ENCODE measurements at regions not wholly inside any gene's neighbourhood (a gene's known extent, or its start where the extent isn't known, plus 50 kb on each side); places are given as distances from the start of the nearest gene placed in this dataset.
A peak's percentile ranks its signal among the peaks of the same experiment; 100 is the strongest.

- ChIA-PET CTCF (interaction anchor here (0.6 to 1.5 kb wide), 5 partner anchors 11 to 1886 kb away, joined by 3 to 5 read pairs (median 3); no protein-coding TSS in a partner anchor), POLR2A (no interaction called here)
- no peak overlapping the region for H3K4me3 Mint-ChIP-seq (ENCODE audit: unreplicated experiment)
- DNase-seq (ENCODE audit: unreplicated experiment), result peak; percentile 31
- TF ChIP-seq, protein P1, sequence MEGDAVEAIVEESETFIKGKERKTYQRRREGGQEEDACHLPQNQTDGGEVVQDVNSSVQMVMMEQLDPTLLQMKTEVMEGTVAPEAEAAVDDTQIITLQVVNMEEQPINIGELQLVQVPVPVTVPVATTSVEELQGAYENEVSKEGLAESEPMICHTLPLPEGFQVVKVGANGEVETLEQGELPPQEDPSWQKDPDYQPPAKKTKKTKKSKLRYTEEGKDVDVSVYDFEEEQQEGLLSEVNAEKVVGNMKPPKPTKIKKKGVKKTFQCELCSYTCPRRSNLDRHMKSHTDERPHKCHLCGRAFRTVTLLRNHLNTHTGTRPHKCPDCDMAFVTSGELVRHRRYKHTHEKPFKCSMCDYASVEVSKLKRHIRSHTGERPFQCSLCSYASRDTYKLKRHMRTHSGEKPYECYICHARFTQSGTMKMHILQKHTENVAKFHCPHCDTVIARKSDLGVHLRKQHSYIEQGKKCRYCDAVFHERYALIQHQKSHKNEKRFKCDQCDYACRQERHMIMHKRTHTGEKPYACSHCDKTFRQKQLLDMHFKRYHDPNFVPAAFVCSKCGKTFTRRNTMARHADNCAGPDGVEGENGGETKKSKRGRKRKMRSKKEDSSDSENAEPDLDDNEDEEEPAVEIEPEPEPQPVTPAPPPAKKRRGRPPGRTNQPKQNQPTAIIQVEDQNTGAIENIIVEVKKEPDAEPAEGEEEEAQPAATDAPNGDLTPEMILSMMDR (IDR thresholded peaks at IDR 0.05; ENCODE audit: unreplicated experiment), result no peak
- intact Hi-C loops (cut with micrococcal nuclease), result no loop called here
- peaks cover 9% of the 10 kb centered on the region for H3K4me1 Mint-ChIP-seq (ENCODE audit: insufficient read depth, unreplicated experiment)
- peaks cover 35% of the 10 kb centered on the region for H3K27me3 Mint-ChIP-seq (ENCODE audit: insufficient read depth, unreplicated experiment)
- peaks cover 6% of the 10 kb centered on the region for H3K9me3 Mint-ChIP-seq (ENCODE audit: unreplicated experiment)
- H3K36me3 Mint-ChIP-seq (ENCODE audit: insufficient read depth, unreplicated experiment), result no peaks in the 10 kb centered on the region
- H3K27ac Mint-ChIP-seq (ENCODE audit: low read depth, unreplicated experiment), result no peak overlapping the region
- BruUV-seq (replicated peaks), result no TSS peak
Observed at GRCh38 chr3:184440151-184440550, 60.3 kb downstream of the CHRD start.

GRCh38 chr3:184441202-184441900 lies 61.5 kb downstream of the CHRD start:
- TF ChIP-seq, protein P1 (IDR thresholded peaks at IDR 0.05; ENCODE audit: unreplicated experiment), result no peak
- no peaks in the 10 kb centered on the region for H3K36me3 Mint-ChIP-seq (ENCODE audit: insufficient read depth, unreplicated experiment)
- intact Hi-C loops (cut with micrococcal nuclease), result no loop called here
- H3K27ac Mint-ChIP-seq (ENCODE audit: low read depth, unreplicated experiment), result no peak overlapping the region
- peaks cover 26% of the 10 kb centered on the region for H3K27me3 Mint-ChIP-seq (ENCODE audit: insufficient read depth, unreplicated experiment)
- no peak for DNase-seq (ENCODE audit: unreplicated experiment)
- no peak overlapping the region for H3K4me3 Mint-ChIP-seq (ENCODE audit: unreplicated experiment)
- ChIA-PET CTCF (interaction anchor here (0.6 to 1.7 kb wide), 3 partner anchors 69 to 86 kb away, joined by 3 to 7 read pairs (median 4); no protein-coding TSS in a partner anchor), POLR2A (no interaction called here)
- no TSS peak for BruUV-seq (replicated peaks)
- H3K4me1 Mint-ChIP-seq (ENCODE audit: insufficient read depth, unreplicated experiment), result peaks cover 9% of the 10 kb centered on the region
- peaks cover 6% of the 10 kb centered on the region for H3K9me3 Mint-ChIP-seq (ENCODE audit: unreplicated experiment)

- Mint-ChIP-seq H3K4me3 (ENCODE audit: unreplicated experiment) (no peak overlapping the region), H3K27ac (ENCODE audit: low read depth, unreplicated experiment) (no peak overlapping the region), H3K4me1 (ENCODE audit: insufficient read depth, unreplicated experiment) (peaks cover 13% of the 10 kb centered on the region), H3K9me3 (ENCODE audit: unreplicated experiment) (peaks cover 3% of the 10 kb centered on the region), H3K27me3 (ENCODE audit: insufficient read depth, unreplicated experiment) (peaks cover 14% of the 10 kb centered on the region), H3K36me3 (ENCODE audit: insufficient read depth, unreplicated experiment) (no peaks in the 10 kb centered on the region)
- intact Hi-C loops (cut with micrococcal nuclease), result no loop called here
- ChIA-PET CTCF (interaction anchor here (1.0 to 2.1 kb wide), 3 partner anchors 25 to 72 kb away, joined by 4 to 7 read pairs (median 7); no protein-coding TSS in a partner anchor), POLR2A (interaction anchor here (0.6 to 1.6 kb wide), 4 partner anchors 11 to 29 kb away, joined by 3 to 5 read pairs (median 4); no protein-coding TSS in a partner anchor)
- peak; percentile 15 for DNase-seq (ENCODE audit: unreplicated experiment)
- no TSS peak for BruUV-seq (replicated peaks)
- TF ChIP-seq, protein P1 (IDR thresholded peaks at IDR 0.05; ENCODE audit: unreplicated experiment), result no peak
Observed at GRCh38 chr3:184443364-184443763, 63.5 kb downstream of the CHRD start.

- TF ChIP-seq, protein P1 (IDR thresholded peaks at IDR 0.05; ENCODE audit: unreplicated experiment), result no peak
- intact Hi-C loops (cut with micrococcal nuclease), result no loop called here
Observed at GRCh38 chr3:184443831-184444230, 64.0 kb downstream of the CHRD start.

More at GRCh38 chr3:184443831-184444230, 64.0 kb downstream of the CHRD start:
- Mint-ChIP-seq H3K4me3 (ENCODE audit: unreplicated experiment) (no peak overlapping the region), H3K4me1 (ENCODE audit: insufficient read depth, unreplicated experiment) (peaks cover 17% of the 10 kb centered on the region), H3K27me3 (ENCODE audit: insufficient read depth, unreplicated experiment) (peaks cover 10% of the 10 kb centered on the region), H3K27ac (ENCODE audit: low read depth, unreplicated experiment) (no peak overlapping the region), H3K36me3 (ENCODE audit: insufficient read depth, unreplicated experiment) (no peaks in the 10 kb centered on the region), H3K9me3 (ENCODE audit: unreplicated experiment) (no peaks in the 10 kb centered on the region)
- POLR2A ChIA-PET, result interaction anchor here (1.0 to 1.6 kb wide), 3 partner anchors 10 to 23 kb away, joined by 3 to 5 read pairs (median 5); no protein-coding TSS in a partner anchor
- no TSS peak for BruUV-seq (replicated peaks)
- DNase-seq (ENCODE audit: unreplicated experiment), result no peak
- CTCF ChIA-PET, result interaction anchor here (1.0 to 2.1 kb wide), 2 partner anchors 25 to 72 kb away, joined by 4 to 7 read pairs; no protein-coding TSS in a partner anchor
